ENCODE measurements at regions not wholly inside any gene's neighbourhood (a gene's known extent, or its start where the extent isn't known, plus 50 kb on each side); places are given as distances from the start of the nearest gene placed in this dataset.

DNA sequence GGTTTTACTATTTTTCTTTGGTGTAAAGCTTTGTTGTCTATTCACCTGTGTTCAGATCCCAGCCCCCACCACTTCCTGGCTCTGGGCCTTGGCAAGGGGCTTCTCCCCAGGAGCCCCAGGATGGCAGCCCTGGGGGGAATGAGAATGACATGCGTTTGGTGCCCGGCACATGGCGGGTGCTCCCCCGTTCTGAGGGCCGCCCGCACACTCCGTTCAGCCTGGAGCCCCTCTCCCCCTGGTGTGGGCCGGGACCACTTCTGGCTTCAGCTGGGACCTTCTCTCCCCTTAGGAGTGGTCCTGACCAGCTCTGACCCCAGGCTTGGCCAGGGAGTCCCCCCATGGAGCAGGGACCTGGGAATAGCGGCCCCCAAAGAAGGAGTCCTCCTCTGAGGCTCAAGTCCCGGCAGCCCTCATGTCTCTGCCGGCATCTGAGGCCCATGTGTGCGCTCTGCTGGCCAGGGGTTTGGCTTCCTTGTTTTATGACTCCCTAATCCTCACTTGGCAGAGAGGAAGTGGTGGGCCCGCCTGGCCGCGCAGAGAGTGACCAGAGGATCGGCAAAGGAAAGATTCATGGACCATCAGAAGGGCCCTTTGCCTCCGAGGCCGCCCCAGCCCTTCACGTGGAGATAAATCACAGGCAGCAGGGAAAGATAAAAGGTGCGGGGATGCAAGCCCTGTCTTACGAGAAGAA, 57.0 kb upstream of the LMX1B start:
- DNase-seq, result no peak
- TF ChIP-seq POLR2A (IDR thresholded peaks at IDR 0.05; ENCODE audit: low read length) (no peak), GATA1 (IDR thresholded peaks at IDR 0.05; ENCODE audit: low read depth, low read length) (no peak)

DNA sequence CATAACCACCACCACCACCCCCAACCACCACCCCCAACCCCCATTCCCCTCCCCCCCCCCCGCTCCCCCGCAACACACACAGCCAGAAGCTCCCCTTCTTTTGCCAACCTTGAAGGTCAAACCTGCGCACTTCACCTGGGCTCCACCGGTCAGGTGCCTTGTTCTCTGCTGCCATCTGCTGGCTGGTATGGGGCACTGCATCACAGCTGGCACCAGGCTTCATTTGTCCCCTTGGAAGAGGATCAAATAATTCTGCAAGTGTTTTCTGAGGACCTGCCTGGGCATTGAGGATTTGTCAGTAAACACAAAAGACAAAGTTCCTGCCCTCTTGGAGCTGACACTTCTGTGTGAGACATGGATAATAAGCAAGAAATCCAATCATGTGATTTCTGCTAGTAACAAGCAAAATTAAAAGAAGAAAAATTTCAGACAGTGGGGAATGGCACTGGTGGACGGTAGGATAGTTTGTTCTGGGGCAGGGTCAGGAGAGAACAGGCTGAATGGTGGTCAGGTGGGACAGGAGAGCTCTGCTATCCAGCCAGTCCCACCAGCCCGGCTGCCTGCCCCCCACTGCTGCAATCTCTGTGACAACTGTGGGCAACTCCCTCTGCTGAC, 55.6 kb upstream of the LMX1B start:
- TF ChIP-seq GATA1 (IDR thresholded peaks at IDR 0.05; ENCODE audit: low read depth, low read length), result no peak
- no peak for TF ChIP-seq POLR2A (IDR thresholded peaks at IDR 0.05; ENCODE audit: low read length)
- peak; percentile 40 to 68 for DNase-seq

DNA sequence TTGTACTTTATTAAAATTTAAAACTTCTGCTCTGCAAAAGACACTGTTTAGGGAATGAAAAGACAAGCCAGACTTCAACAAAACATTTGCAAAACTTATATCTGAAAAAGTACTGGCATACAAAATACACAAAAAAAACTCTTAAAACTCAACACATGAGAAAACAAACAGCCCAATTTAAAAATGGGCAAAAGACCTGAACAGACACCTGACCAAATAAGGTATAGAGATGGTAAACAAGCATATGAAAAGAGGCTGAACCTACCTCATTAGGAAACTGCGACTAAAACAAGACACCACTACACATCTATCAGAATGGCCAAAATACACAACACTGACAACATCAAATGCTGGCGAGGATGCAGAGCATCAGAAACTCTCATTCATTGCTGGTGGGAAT, 54.4 kb upstream of the LMX1B start:
- TF ChIP-seq POLR2A (IDR thresholded peaks at IDR 0.05; ENCODE audit: low read length), result no peak
- TF ChIP-seq GATA1 (IDR thresholded peaks at IDR 0.05; ENCODE audit: low read depth, low read length), result no peak
- no peak for DNase-seq

DNA sequence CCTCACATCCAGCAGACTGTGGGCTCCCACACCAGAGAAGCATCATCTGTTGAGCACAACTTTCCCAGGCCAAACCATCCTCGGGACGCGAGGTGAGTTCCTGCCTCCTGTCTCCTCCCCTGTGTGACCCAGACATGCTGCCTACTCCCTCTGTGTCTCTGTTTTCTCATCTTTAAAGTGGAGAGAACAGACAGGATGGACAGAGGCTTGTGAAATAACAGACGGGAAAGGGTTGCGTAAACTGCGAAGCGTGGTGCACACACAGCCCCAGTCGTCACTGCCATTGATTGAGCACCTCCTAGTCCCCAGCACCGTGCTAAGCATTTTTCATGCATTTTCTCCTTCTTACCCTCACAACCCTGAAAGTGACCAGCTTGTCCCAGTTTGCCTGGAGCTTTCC, 52.1 kb upstream of the LMX1B start:
- TF ChIP-seq GATA1 (IDR thresholded peaks at IDR 0.05; ENCODE audit: low read depth, low read length), result no peak
- TF ChIP-seq POLR2A (IDR thresholded peaks at IDR 0.05; ENCODE audit: low read length), result no peak
- no peak for DNase-seq

DNA sequence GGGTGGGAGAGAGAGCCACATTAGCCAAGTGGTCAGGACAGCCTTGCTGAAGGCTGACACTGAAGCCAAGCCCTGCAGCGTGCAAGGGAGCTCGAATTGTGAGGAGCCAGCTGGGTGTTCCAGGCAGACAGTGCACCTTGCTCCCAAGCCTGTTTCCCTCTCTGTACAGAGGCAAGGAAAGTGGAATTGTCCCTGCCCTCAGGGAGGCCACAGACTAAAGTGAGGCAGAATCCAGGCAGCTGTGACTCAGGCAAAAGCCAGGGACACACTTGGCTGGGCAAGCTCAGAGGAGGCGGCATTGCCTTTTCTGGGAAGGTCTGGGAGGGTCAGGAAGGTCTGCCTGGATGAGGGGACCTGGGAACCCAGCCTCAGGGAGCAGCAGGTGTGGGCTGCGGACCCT, 50.2 kb upstream of the LMX1B start:
- no peak for DNase-seq
- TF ChIP-seq GATA1 (IDR thresholded peaks at IDR 0.05; ENCODE audit: low read depth, low read length) (no peak), POLR2A (IDR thresholded peaks at IDR 0.05; ENCODE audit: low read length) (no peak)
